HG03039 (cell line): ENCODE measurements at regions not wholly inside any gene's neighbourhood (a gene's known extent, or its start where the extent isn't known, plus 50 kb on each side); places are given as distances from the start of the nearest gene placed in this dataset.
"Not testable (repeated sequence)": the region's sequence is repeated elsewhere in the genome, so short reads cannot be mapped to it uniquely, and the experiment has no call there.

ENCODE experiments used
- ATAC-seq: cut with Tn5 transposase; IDR thresholded peaks from one replicate; pipeline ENCODE4 v1.9.1; 2021; ENCODE audit warnings: mild to moderate bottlenecking, moderate library complexity; ENCODE audit not compliant: unreplicated experiment

DNA sequence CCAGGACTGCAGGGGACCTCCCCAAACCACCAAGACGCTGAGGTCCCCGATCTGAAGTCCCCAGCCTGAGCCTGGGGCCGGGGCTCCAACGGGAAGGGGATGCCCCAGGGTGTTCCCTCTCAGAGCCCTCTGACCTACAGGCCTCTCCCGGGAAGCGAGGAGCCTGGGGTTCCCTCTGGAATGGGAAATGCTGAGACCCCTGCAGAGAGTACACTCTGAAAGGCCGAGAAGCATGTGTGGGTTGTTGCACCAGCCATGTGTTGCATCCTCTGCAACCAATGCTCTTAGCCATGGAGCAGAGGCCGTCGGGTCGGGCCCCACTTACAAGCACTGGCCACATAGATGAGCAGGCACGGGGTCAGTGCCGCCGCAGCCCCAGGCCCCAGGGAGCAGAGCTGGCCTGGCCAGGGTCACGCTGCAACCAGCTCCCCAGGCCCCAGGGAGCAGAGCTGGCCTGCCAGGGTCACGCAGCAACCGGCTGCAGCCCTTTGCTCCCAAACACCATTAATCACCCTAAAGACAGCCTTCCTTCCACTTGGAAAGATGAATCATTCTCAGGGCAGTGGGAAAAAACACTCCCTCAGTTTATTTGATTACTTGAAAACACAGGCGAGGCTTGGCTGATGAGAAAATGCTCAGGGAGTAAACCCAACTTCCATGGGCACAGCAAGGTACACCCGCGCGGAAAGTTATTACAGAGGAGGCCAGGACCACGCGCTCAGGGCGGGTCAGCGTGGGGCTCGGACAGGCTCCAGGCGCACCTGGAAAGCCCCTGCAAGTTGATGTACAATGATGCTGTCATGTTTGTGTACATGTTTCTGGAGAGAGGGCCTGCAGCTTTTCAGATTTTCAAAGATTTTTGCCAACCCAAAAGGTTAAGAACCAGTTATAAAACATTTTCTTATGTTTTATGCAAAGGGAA is 78.0 kb upstream of the AFDN start:
- ATAC-seq: no peak

DNA sequence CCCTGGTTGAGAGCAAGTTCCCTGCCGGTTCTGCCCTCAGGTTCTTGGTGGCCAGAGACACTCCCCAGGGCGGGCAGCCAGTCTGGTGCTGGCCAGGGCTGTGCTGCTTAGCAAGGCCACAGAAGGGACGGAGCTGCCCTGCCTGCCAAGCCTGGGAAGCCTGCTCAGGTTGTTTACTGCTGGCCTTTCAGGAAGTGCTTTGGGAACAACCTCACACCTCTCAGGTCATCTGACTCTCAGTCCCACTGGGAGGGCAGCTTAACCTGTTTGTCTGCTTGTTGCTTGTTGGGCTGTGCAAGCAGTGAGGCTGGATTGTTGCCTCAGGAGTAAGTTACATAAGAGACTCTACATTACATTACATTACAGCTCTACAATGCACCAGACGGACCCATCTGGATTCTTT is 75.8 kb upstream of the AFDN start:
- ATAC-seq: no peak

DNA sequence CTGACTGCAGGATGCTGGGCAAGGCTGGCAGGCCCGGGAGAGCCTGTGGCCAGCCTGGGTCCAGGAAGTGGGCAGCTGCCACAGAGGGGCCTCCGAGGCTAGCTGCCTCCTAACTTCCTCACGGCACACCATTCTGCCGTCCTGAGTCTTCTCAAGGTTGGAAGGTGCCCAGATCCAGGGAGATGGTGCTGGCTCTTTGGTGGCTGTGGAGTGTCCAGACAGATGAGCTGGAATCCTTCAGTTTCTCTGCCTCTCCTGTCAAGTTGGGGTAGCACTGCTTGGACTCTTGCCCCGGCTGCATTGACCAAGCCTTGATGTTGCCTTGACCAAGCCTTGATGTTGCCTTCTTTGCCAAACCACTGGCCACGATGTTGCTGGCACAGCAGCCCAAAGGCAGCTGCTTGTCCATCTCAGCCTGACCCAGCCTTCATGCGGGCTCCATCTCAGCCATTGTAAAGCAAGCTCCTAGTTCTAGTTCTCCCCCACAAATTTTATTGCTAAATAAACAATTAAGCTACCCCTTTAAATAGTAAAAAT is 75.1 kb upstream of the AFDN start:
- no peak for ATAC-seq

DNA sequence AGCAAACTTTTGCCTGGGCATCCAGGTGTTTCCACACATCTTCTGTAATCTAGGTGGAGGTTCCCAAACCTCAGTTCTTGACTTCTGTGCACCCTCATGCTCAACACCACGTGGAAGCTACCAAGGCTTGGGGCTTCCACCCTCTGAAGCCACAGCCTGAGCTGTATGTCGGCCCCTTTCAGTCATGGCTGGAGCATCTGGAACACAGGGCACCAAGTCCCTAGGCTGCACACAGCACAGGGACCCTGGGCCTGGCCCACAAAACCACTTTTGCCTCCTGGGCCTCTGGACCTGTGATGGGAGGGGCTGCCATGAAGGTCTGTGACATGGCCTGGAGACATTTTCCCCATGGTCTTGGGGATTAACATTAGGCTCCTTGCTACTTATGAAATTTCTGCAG is 73.4 kb upstream of the AFDN start:
- ATAC-seq: not testable (repeated sequence)

DNA sequence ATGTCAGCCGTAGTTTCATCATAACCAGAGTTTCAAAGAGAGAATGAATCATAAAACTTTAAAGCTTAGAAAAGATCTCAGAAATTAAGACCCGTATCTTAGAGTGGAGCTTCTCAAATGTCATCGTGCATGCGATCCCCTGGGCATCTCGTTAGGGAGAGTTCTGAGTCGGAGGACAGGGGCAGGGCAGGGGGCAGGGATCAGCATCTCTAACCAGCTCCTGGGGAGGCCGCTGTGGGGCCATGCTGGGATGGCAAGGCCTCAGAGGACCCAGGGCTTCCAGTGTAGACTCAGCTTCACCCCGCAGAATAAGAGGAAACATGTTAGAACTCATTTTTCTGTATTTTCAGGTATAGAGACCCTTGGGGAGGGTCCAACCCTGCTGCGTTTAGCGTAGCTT is 72.0 kb upstream of the AFDN start:
- no peak for ATAC-seq

DNA sequence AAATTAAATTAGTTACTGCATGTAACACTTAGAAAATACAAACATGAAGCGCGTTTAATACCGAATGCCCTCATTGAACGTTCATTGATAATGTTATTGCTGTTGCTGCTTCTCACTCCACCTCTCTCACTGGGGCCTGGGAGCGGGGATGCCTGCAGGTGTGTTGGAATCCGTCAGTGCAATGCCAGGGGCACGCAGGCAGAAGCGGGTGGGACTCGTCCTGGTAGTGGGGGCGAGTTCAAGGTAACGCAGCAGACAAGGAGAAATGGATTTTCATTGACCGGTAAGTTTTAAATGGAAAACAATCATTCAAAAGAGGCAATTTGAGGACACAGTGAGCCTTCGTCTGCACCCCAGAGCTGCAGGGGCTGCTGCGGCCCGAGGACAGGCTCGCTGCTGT is 71.2 kb upstream of the AFDN start:
- no peak for ATAC-seq

DNA sequence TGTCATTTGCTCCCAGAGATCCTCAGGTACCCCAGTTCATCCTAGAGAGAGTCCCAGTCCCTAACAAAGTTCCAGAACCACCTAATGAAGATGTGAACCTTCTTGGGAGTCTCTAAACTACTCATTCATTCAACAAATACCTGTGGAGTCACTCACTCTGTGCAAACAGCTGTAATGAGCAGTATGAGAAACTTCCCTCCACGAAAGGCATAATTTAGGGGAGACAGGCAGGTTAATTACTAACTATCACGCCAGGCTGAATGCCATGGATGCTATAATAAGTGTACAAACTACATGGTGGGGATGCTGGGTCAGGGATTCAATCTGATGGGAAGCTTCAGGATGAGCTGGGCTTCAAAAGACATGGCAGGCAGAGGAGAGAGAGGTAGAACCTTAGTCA is 70.1 kb upstream of the AFDN start:
- no peak for ATAC-seq

DNA sequence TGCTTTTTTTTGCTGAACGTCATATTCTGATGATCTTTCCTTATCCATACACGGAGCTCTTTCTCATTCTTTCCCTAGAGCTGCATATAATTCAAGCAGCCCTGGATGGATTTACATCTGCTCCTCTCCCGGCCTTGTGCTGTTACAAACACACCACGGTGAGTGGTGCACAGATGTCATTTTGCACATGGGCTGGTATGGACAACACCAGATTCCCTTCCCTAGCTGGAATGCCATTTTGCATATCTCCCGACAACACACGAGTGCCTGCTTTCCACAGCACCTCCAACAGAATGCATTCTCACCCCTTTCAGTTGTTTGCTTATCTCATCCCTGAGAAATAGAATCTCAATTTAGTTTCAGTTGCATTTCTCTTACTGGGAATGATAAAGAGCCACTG is 69.5 kb upstream of the AFDN start:
- ATAC-seq: no peak

DNA sequence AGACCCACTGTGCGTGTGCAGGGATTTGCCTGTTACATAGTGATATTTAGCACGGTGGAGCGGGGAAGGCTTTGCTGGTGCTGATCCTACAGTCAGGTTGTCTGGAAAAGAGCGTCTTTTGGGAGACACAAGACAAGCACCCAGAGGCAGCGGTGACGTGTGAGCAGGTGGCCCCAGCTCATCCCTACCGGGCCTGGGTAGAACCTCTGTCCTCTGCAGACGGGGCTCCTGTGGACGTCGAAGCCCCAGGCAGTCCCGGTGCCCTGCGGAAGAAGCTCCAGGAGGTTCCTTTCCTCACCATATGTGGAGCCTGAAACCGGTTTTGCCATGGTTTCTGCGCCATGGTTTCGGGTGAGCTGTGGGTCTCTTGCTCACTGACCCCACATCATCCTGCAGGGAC is 68.9 kb upstream of the AFDN start:
- ATAC-seq: no peak

DNA sequence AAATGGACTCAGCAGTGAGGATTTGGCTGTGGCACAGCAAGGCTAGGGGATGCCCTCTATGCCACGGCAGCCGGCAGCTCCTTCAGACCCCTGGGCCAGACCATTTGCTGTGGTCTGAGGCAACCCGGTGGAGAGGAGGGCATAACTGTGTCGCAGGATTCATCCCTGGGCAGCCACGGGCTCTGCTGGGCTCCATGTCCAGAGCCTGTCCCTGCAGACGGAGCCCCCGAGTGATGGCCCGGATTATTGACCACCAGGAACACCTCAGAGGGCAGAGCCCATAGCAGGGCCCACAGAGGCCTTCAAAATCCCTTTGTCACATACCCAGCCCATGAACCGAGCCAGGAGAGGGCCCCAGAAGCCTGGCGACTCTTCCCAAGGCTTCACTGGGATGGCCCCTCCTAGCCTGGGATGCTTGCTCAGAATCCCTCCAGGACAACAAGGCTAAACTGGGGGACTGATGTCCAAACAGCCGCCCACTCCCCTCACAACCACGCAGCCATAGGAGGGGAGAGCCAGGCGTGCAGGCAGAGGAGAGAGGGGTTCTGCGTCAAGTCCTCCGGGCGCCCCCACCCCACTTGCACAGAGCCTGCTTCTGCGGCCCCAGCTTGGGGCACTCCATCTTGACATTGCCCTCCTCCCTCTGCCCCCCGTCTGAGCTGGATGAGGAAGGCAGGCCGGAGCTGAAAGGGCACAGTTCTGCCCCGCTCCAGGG is 68.2 kb upstream of the AFDN start:
- ATAC-seq: no peak

DNA sequence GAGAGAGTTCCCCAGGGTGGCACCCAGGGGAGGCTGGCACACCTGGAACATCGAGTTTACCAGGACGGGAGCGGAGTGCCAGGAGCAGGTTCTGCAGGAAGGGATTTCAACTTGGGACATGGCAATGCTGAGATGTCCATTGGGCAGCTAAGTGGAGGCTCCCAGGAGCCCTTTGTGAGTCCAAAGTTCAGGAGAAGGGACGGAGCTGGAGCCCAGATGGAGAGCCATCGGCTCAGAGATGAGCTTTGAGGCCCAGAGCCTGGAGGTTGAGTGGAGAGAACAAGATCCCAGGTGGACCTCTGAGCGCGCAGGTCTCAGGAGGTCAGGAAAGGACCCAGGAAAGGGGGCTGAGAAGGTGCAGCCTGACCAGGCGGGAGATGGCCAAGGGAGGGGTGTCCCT is 67.5 kb upstream of the AFDN start:
- no peak for ATAC-seq

DNA sequence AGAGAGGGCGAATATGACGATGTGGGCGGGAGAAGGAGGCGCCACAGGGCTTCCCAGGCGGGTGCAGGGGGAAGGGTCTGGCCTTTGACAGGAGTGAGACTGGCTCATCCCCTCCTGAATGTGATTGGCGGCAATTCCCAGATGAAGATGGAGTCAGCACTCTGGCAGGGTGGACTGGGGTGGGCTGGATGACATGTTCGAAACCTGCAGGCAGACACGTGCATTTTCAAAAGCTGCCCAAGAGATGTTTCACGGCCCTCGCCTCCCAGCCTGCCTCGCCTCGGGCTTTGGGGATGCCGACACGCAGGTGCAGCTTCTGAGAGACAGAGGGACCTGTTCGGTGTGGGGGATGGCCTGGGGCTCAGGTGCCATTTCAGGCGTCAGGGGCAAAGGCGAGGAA is 66.8 kb upstream of the AFDN start:
- ATAC-seq: no peak

DNA sequence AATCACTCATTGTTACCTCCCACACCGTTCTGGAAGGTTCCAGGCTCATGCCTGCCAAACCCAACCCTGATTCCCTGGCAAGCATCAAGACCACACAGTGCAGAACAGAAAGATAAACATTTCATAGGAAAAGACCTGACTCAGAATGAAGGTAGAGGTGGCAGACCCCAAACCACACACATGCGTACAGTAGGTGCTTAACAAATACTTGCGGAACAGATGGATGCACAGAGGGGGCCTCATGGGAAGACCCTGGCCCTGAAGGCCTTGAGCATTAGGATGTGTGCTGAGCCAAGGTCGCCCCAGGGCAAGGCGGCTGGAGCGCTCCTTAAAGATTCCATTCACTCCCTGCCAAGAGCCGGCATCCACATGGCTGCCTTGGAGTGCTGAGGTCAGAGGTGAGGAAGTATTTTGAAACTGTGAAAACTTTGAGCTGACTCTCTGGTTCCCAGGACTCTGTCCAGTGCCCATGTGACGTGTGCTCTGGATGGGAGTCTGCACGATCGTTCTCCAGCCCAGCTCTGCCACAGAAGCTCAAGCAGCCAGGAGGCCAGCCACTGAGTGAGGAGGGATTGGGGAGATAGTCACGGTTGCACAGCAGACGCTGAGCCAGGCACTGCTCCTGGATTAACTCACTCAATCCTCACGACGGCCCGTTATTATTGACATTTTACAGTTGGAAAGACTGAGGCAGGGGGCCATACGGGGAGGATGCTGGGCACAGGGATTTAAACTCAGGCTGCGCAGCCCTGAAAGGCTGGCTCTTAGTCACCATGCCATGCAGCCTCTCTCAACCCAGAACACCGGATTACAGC is 65.5 kb upstream of the AFDN start:
- ATAC-seq: no peak

DNA sequence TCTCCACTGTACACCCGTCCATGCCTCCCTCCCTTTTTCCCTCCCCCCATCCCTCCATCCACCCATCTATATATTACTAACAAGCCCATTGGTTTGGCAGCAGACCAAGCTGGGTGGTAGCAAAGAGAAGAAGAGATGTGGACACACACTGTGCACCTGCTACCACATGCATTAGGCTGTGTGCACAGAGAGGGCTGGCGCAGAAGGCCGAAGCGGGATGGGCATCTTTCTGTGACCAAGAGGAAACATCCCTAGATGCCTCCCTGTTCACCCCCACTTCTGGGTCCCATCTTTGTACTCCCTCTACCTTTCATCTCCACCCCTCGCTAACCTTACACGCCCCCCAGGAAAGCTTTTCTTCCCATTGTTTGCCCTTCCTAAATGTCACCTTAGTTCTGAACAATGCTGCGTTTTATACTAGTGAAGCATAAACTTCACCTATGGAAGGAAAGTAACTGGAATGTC is 64.9 kb upstream of the AFDN start:
- no peak for ATAC-seq

DNA sequence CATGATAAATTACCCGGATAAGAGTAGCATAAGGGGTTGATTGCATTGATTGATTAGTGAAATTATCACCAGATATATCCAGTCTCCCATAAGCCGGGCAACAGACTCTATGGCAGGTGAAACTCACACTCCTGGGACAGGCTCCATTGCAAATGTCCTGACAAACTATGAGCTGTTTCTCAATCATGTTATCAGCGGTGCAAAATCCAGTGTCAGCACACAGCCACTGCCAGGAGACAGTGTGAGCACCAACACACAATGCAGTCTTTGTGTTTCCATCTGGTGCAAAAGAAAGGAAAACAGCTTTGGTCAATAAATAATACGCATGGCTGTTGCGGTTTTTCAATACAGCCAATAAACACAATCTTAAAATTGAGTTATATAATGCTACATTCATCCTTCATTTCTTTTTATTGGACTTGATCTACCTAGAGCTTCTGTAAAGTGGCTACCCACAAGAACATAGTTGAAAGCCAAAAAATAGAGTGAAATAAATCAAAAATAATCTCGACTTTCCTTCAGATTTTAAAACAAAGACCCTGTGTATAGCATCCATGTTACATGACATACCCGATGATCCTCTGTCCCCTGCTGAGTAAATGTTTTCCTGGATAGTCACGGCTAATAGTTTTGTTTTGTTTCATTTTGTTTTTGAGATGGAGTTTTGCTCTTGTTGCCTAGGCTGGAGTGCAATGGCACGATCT is 64.3 kb upstream of the AFDN start:
- no peak for ATAC-seq

DNA sequence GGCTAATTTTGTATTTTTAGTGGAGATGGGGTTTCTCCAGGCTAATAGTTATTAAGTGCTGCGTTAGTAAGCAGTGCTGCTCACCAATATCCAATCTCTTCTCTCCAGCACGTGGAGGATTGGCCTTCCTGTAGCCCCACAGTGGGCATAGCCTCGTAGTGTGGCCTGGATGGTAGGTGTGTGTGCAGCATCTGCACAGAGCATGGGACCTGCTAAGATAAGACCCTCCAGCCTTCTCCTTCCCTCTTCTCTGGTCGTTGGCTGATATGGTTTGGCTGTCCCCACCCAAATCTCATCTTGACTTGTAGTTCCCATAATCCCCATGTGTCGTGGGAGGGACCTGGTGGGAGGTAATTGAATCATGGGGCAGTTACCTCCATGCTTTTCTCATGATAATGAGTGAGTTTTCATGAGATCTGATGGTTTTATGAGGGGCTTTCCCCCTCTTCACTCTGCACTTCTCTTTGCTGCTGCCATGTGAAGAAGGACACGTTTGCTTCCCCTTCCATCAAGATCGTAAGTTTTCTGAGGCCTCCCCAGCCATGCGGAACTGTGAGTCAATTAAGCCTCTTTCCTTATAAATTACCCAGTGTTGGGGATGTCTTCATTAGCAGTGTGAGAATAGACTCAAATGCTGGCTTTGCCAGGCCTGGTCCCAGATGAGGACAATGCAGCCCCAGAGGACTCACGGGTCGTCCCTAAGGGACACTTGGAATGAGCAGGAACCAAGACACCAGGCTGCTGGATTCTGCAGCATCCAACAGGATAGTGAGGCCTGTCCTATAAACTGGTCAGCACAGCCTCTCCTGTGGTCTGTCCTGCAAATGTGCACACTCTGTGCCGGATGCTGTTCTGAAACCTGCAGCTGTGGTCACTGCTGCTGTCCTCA is 63.4 kb upstream of the AFDN start:
- ATAC-seq: no peak

DNA sequence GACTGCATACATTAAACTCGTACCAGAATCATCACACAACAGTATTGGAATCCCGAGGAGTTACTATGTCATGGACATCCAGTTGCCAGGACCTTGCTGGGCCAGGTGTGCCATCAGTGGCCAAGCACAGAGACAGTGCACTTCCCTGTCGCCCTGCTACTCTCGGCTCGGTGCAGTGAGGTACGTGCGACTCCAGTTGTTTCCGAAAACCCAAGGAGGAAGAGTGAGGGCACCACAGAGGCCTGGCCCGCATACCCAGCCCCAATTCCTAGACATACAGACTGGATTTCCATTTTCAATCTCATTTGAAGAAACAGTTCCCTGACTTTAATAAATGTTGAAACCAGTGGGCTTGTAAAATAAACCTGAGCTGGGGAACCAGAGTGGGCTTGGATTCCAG is 62.5 kb upstream of the AFDN start:
- no peak for ATAC-seq

DNA sequence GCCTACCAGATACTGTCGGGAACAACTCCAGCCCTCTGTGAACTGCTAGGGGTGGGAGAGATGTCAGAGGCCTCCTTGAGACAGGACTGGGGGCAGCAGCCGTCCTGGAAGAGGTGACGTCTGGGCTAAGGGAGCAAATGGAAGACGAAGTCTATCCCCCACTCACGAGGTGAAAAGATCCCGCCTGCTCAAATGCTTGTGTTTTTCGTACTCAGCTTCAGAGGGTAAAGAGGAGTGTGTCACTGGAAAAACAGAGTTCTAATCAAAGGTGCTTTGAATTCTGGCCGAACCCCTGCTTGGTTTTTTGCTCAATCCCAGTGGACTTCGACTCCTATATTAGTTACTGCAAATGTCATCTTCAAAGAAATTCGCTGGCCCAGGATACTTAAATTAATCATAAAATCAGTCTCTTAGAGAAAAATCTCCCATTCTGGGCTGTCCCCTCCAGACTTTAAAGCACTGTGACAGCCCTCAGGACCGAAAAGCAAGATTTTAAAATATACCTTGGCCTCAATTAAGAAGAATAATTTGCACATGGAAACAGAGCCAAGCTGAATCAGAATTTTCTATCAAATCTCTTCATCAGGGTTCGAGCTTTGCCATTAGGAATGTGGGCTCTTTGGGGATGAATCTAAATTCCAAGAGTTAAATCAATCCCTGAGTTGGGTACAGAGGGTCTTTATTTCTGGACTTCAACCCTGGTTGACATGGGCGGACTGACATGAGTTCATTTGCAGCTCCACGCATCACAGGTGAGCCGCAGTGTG is 61.8 kb upstream of the AFDN start:
- no peak for ATAC-seq
